T-helper 17 cell (primary cell): ENCODE measurements at regions not wholly inside any gene's neighbourhood (a gene's known extent, or its start where the extent isn't known, plus 50 kb on each side); places are given as distances from the start of the nearest gene placed in this dataset.

Source experiments
- ATAC-seq: fragments of 150-1000 bp; cut with Tn5 transposase; 2 replicates; pipeline ENCODE4 v1.10.0; 2021; ENCODE audit warnings: mild to moderate bottlenecking, moderate library complexity
- DNase-seq, 3 donors: peaks; one replicate each; pipeline versions ENCODE4 v3.0.0 to v3.0.0-alpha.2; 2020 to 2021
- H3K9me3 ChIP-seq: one replicate; pipeline ENCODE4 v1.7.0; 2013; ENCODE audit warnings: low read length, mild to moderate bottlenecking; ENCODE audit not compliant: control insufficient read depth, poor library complexity, severe bottlenecking
- H3K27ac Mint-ChIP-seq: one replicate; pipeline ENCODE4 v1.8.0; 2022; ENCODE audit warnings: mild to moderate bottlenecking, moderate library complexity, mixed read lengths
- H3K27me3 Mint-ChIP-seq: one replicate; pipeline ENCODE4 v1.8.0; 2022; ENCODE audit warnings: mixed read lengths
- H3K36me3 Mint-ChIP-seq: one replicate; pipeline ENCODE4 v1.8.0; 2022; ENCODE audit warnings: low read depth, mixed read lengths
- H3K4me1 Mint-ChIP-seq: one replicate; pipeline ENCODE4 v1.8.0; 2022; ENCODE audit warnings: mild to moderate bottlenecking, mixed read lengths
- H3K4me3 Mint-ChIP-seq: one replicate; pipeline ENCODE4 v1.8.0; 2022; ENCODE audit warnings: mild to moderate bottlenecking, moderate library complexity, mixed read lengths

DNA sequence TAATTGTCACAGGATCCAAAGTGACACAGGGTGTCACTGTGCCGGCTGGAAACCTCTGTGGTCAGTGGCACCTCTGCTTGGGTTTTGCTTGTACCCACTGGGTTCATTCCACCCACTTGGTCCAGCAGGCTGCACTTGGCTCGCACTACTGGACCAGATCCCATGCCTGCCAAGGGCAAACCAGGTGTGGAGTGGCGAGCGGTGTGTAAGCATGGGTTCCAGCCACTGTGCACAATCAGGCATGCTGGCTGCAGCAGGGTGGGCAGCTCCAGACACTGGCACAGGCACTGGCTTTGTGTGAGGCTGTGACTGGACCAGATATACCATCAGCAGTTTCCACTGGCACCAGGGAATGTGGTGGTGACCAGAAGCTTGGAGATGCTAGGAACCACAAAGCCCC is 261.4 kb downstream of the KCNA4 start:
- Mint-ChIP-seq H3K27ac (no peak overlapping the region), H3K4me1 (no peaks in the 10 kb centered on the region), H3K36me3 (no peaks in the 10 kb centered on the region), H3K4me3 (no peak overlapping the region), H3K27me3 (no peaks in the 10 kb centered on the region)
- ATAC-seq (no peak), DNase-seq (no peak)
- no peaks in the 10 kb centered on the region for H3K9me3 ChIP-seq

DNA sequence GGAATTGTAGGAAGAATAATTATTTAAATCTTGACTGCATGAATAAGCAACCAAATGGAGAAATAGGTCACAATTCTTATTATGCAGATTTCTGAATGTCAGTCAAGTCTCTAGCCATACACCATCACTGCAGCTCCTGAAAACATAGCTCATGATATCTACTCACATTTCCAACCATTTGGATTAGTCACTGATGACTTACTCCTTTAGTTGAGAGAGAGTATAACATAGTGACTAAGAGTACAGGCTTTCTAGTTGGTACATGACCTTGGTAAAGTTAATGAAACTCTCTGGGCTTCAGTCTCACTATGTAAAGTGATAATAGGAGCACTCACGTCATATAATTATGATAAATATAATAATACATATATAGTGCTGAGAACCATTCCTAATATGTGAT is 265.2 kb downstream of the KCNA4 start:
- no peak for DNase-seq
- no peak for ATAC-seq
- Mint-ChIP-seq H3K27ac (no peak overlapping the region), H3K27me3 (no peaks in the 10 kb centered on the region), H3K4me1 (no peaks in the 10 kb centered on the region), H3K4me3 (no peak overlapping the region), H3K36me3 (no peaks in the 10 kb centered on the region)
- H3K9me3 ChIP-seq, result no peaks in the 10 kb centered on the region

DNA sequence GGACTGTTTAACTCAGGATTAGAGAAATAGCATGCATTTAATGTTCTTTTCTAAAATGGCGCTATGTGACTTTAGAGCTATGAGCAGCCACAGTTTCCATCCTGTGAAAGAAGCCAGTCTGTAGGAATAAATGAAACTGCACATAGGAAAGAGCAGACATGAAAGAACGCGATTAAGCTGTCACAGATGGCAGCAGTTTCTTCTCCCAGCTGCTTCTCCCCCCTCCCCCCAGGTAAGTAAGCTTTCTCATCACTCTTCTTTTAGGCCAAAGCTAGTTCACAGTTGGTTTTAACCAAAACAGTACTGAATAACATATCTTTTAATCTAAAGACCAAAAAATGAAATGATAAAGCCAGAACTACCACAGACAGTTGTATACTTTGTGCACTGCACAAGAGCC is 266.4 kb downstream of the KCNA4 start:
- DNase-seq, result no peak
- H3K4me1 Mint-ChIP-seq, result no peaks in the 10 kb centered on the region
- H3K9me3 ChIP-seq, result no peaks in the 10 kb centered on the region
- no peak for ATAC-seq
- H3K4me3 Mint-ChIP-seq, result no peak overlapping the region
- no peaks in the 10 kb centered on the region for H3K36me3 Mint-ChIP-seq
- H3K27ac Mint-ChIP-seq, result no peak overlapping the region
- no peaks in the 10 kb centered on the region for H3K27me3 Mint-ChIP-seq

DNA sequence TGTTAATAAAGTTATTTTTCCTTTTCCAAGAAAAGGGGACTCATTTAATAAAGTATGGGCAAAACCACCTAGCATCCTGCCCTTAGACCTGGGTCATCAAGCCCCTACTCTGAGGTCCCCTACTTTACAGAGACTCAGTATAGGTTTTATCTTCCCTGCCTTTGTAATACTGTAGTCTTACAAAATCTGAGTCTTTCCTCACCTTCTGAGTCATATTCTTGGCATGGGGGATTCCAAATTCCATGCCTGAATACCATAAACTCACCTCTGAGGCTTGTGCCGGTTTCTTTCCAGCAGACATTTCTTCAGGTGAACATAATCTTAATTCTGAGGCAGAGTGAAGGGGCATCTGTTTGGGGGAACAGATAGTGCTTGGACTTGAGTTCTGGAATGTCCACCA is 282.5 kb downstream of the KCNA4 start:
- ATAC-seq (no peak), DNase-seq (no peak)
- Mint-ChIP-seq H3K36me3 (no peaks in the 10 kb centered on the region), H3K27me3 (no peaks in the 10 kb centered on the region), H3K27ac (no peak overlapping the region), H3K4me3 (no peak overlapping the region), H3K4me1 (no peaks in the 10 kb centered on the region)
- H3K9me3 ChIP-seq, result no peaks in the 10 kb centered on the region

DNA sequence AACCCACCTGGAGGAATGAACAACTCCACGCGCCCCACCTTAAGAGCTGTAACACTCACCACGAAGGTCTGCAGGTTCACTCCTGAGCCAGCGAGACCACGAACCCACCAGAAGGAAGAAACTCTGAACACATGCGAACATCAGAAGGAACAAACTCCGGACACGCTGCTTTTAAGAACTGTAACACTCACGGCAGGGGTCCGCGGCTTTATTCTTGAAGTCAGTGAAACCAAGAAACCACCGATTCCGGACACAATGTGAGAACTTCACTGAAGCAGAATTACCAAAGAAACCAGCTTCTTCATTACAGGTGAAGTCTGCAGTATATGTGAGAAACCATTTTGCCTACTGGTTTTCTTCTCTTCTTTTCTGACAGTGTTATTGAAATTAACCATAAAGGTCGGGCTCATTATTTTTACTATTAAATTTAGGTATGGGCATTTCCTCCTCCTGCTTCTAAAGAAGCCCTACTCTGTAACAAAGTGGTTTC is 303.0 kb downstream of the KCNA4 start:
- Mint-ChIP-seq H3K4me3 (no peak overlapping the region), H3K27me3 (no peaks in the 10 kb centered on the region), H3K4me1 (no peaks in the 10 kb centered on the region), H3K36me3 (no peaks in the 10 kb centered on the region), H3K27ac (no peak overlapping the region)
- ATAC-seq (no peak), DNase-seq (no peak)
- H3K9me3 ChIP-seq, result no peaks in the 10 kb centered on the region

DNA sequence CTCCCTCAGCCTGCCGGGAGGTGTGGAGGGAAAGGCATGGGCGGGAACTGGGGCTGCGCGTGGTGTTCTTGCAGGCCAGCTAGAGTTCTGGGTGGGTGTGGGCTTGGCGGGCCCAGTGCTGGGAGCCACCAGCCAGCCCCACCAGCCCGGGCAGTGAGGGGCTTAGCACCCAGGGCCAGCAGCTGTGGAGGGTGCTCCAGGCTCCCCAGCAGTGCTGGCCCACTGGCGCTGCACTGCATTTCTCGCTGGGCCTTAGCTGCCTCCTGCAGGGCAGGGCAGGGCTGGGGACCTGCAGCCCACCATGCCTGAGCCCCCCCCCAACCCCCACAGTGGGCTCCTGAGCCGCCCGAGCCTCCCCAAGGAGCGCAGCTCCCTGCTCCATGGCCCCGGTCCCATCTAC is 304.2 kb downstream of the KCNA4 start:
- ATAC-seq (no peak), DNase-seq (no peak)
- Mint-ChIP-seq H3K27me3 (no peaks in the 10 kb centered on the region), H3K27ac (no peak overlapping the region), H3K36me3 (no peaks in the 10 kb centered on the region), H3K4me1 (no peaks in the 10 kb centered on the region), H3K4me3 (no peak overlapping the region)
- no peaks in the 10 kb centered on the region for H3K9me3 ChIP-seq

DNA sequence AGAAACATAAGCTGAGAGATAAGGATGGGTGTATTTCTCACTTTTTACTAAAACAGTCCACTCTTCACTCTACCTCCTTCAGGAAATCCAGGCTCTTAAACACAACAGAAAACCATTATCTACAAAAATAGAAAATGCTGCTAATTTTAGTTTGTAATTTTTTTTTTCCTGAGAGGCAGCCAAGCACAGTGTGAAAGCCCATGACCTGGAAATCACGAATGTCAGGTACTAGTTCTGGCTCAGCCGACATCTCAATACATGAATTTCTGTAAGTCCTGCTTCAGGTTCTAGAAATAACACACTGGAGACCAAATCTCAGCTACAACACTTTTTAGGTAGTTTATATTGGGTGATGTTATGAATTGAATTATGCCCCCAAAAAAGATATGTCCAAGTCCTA is 308.9 kb downstream of the KCNA4 start:
- H3K36me3 Mint-ChIP-seq, result no peaks in the 10 kb centered on the region
- H3K9me3 ChIP-seq, result no peaks in the 10 kb centered on the region
- H3K4me1 Mint-ChIP-seq, result no peaks in the 10 kb centered on the region
- DNase-seq (no peak), ATAC-seq (no peak)
- H3K27ac Mint-ChIP-seq, result no peak overlapping the region
- H3K4me3 Mint-ChIP-seq, result no peak overlapping the region
- no peaks in the 10 kb centered on the region for H3K27me3 Mint-ChIP-seq

DNA sequence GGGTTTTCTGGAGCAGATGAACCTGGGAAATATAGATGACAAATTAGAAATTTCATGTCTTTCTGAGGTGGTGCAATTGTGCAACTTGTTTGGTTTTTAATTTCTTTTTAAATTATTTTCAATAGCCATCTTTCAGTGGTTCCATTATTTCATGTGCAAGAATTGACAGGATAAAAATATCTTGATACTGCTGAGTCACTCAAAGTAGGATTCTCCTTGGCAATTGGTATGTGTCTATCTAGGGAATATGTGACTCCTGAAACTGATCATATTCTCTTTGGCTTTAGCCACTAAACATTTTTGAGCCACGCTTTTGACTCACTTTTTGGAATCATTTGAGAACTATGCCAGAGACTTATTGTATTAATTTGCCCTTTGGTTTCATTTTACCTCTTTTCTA is 331.5 kb downstream of the KCNA4 start:
- no peaks in the 10 kb centered on the region for H3K9me3 ChIP-seq
- DNase-seq, result no peak
- ATAC-seq, result no peak
- Mint-ChIP-seq H3K36me3 (no peaks in the 10 kb centered on the region), H3K27ac (no peak overlapping the region), H3K27me3 (no peaks in the 10 kb centered on the region), H3K4me1 (no peaks in the 10 kb centered on the region), H3K4me3 (no peak overlapping the region)

DNA sequence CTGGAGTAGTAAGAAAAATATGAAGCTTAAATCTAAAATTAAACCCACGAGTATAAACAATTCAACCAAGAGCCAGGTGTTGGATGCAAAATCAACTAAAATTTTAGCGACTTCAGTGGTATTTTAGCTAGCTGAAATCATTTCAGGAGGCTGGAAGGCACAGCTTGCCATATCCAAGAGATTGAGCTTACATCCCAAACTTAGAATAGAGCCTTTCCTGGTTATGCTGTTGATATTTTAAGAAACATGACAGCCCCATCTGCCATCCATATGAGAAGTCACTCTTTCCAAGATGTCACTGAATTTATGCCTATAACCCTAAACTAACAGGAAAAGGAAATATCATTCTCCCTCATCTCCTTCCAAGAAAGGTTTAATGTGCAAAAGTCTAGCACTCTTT is 334.0 kb downstream of the KCNA4 start:
- Mint-ChIP-seq H3K27ac (no peak overlapping the region), H3K4me1 (no peaks in the 10 kb centered on the region), H3K36me3 (no peaks in the 10 kb centered on the region), H3K4me3 (no peak overlapping the region), H3K27me3 (no peaks in the 10 kb centered on the region)
- ATAC-seq (no peak), DNase-seq (no peak)
- H3K9me3 ChIP-seq, result no peaks in the 10 kb centered on the region

DNA sequence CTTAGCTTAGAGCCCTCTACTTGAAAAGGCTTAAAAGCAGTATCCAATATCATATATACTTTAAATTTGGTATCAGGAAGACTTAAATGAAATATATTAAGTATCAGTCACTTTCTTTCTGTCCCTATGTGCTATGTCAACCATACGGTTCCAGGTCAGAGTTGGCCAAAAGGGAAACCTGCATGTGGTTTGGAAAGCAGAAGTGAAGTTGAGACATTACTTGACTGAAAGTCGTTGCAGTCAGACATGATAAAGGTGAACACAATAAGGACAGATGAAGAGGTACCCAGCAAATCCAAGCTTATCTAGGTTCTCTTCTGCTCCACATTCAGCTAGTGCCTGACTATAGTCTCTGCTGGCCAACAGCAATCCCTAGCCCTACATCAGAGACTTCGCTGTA is 336.8 kb downstream of the KCNA4 start:
- Mint-ChIP-seq H3K36me3 (no peaks in the 10 kb centered on the region), H3K4me3 (no peak overlapping the region), H3K4me1 (no peaks in the 10 kb centered on the region), H3K27me3 (no peaks in the 10 kb centered on the region), H3K27ac (no peak overlapping the region)
- DNase-seq (no peak), ATAC-seq (no peak)
- no peaks in the 10 kb centered on the region for H3K9me3 ChIP-seq

DNA sequence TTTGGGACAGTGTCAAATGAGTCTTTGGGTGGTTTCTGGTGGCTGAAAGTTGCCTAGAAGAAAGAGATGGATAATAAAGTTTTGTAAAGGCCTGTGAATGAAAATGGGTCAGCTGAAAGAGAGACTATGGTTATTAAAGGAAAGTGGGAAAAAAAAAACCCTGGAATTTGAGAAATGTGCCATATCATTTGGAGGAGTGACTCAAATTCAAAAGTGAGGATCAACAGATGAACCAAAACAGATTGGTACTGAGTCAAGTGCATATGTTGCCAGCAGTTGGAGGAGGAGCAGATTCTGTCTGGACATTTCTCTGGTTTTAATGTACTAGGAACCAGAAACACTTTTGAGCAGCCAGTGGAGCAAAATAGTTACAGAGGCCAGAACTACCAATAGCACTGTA is 339.8 kb downstream of the KCNA4 start:
- DNase-seq, result no peak
- Mint-ChIP-seq H3K27me3 (no peaks in the 10 kb centered on the region), H3K4me1 (no peaks in the 10 kb centered on the region), H3K4me3 (no peak overlapping the region), H3K36me3 (no peaks in the 10 kb centered on the region), H3K27ac (no peak overlapping the region)
- no peak for ATAC-seq
- no peaks in the 10 kb centered on the region for H3K9me3 ChIP-seq

DNA sequence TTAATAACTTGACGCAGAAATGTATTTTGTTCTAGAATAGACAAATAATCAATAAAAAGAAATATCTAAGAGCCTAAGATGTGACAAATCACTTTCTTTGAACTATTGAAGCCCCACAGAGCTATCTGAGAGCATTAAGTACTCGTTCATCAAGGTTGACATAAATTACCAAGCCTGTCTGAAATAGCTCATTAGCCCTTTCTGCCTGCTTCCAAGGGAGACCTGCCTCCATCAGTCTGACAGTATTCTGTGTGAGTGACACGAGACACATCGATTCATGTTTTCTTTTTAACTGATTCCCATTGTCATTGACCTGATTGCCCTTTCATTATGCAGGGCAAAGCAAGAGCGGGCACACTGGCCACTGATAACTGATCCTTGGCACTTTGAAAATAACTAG is 347.5 kb downstream of the KCNA4 start:
- Mint-ChIP-seq H3K27ac (no peak overlapping the region), H3K4me3 (no peak overlapping the region), H3K36me3 (no peaks in the 10 kb centered on the region), H3K4me1 (no peaks in the 10 kb centered on the region), H3K27me3 (no peaks in the 10 kb centered on the region)
- no peaks in the 10 kb centered on the region for H3K9me3 ChIP-seq
- ATAC-seq (no peak), DNase-seq (no peak)

DNA sequence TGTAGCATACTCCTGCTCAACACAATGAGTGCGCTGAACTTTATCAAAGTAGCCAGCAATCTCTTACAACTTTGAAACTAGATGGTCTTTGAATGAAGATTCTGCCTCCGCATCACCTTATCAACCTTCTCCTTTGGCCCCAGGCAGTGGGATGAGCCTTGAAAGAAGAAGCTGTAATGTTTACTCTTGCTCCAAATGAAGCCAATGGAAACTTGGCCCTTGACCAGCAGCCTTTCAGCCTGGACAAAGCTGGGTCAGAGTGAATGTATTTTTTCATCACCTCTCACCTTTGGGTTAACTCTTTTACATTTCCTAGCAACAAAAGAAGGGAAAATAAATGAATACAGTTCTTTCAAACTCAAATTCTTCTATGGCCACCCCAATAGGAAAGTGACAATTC is 359.1 kb downstream of the KCNA4 start:
- no peaks in the 10 kb centered on the region for H3K27me3 Mint-ChIP-seq
- no peak for ATAC-seq
- DNase-seq, result no peak
- H3K4me1 Mint-ChIP-seq, result no peaks in the 10 kb centered on the region
- no peaks in the 10 kb centered on the region for H3K9me3 ChIP-seq
- H3K27ac Mint-ChIP-seq, result no peak overlapping the region
- H3K36me3 Mint-ChIP-seq, result no peaks in the 10 kb centered on the region
- H3K4me3 Mint-ChIP-seq, result no peak overlapping the region

DNA sequence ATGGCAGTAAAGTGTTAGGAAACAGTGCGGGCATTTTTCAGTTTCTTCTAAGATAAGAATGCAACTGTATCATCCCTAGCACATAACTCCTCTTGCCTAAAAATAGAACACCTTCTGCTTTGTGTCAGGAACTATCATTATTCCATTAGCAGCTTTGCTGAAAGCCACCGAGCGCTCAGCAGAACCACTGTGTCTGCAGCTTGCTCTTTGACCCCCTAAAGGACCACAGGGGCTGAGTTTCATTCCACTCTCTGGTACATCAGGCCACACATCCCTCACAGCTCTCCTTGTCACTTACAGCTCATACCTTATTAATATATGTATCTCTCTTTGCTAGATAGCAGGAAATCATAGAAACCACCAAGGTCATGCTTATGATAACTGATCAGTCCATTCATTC is 360.2 kb downstream of the KCNA4 start:
- Mint-ChIP-seq H3K36me3 (no peaks in the 10 kb centered on the region), H3K27me3 (no peaks in the 10 kb centered on the region), H3K27ac (no peak overlapping the region), H3K4me1 (no peaks in the 10 kb centered on the region), H3K4me3 (no peak overlapping the region)
- DNase-seq (no peak), ATAC-seq (no peak)
- no peaks in the 10 kb centered on the region for H3K9me3 ChIP-seq

DNA sequence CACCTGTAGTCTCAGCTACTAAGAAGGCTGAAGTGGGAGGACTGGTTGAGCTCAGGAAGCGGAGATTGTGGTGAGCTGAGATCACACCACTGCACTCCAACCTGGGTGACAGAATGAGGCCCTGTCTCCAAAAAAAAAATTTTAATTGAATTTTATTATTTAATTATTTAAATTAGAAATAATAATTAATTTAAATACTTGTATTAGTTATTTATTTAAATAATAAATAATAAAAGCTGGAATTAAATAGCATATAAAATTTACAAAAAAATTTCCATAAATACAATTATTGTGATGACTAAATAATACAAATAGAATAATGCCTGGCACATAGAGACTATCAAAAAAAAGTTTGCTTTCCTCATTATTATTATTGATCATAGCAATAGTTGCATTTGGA is 371.5 kb downstream of the KCNA4 start:
- no peaks in the 10 kb centered on the region for H3K9me3 ChIP-seq
- H3K27me3 Mint-ChIP-seq, result no peaks in the 10 kb centered on the region
- H3K4me1 Mint-ChIP-seq, result no peaks in the 10 kb centered on the region
- DNase-seq (no peak), ATAC-seq (no peak)
- no peak overlapping the region for H3K27ac Mint-ChIP-seq
- no peaks in the 10 kb centered on the region for H3K36me3 Mint-ChIP-seq
- H3K4me3 Mint-ChIP-seq, result no peak overlapping the region
